ENCODE measurements at regions not wholly inside any gene's neighbourhood (a gene's known extent, or its start where the extent isn't known, plus 50 kb on each side); places are given as distances from the start of the nearest gene placed in this dataset.

GRCh38 chr9:121550041-121550440 lies 50.4 kb upstream of the GGTA1 start:
- DNase-seq, result no peak

DNA sequence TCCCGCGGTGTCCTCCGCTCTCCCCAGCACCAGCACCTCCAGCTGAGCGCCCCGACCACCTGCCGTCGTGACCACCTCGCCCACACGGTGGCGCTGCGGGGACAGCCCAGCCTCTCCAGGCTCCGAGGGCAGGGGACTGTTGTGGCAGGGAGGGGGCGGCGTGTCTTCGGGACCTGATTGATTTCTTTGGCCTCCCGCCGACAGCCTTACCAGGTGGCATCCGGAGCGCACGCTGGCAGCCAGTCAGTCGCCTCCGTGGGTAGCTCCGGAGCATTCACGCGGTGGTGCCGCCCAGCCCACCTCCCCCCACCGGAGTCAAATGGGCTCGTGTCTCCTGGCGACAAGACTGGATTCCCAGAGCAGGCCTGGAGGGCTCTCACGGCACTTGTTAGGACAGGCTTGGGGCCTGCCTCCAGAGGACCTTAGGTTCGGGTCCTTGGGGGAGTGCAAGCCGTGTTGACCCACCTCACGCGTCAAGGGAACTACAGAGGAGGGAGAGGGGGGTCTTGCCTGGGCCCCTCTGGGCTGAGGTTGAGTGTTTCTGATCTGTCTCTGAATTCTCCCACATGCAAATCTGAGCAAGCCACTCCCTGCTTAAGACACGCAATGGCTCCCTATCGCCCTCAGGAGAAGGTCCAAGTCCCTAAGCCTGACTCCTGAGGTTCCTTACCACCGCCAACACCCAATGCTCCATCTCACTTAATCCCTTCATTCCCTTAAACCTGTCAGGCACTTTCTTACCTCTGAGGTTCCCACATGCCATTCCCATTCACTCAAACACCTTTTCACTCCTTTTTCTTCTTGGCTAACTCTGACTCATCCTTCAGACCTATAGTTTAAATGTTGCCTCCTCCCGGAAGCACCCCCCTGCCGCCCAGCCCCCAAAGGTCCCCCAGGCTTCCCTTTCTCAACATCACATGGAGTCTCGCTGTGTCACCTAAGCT lies 51.2 kb upstream of the GGTA1 start:
- DNase-seq, result peak; percentile 55

DNA sequence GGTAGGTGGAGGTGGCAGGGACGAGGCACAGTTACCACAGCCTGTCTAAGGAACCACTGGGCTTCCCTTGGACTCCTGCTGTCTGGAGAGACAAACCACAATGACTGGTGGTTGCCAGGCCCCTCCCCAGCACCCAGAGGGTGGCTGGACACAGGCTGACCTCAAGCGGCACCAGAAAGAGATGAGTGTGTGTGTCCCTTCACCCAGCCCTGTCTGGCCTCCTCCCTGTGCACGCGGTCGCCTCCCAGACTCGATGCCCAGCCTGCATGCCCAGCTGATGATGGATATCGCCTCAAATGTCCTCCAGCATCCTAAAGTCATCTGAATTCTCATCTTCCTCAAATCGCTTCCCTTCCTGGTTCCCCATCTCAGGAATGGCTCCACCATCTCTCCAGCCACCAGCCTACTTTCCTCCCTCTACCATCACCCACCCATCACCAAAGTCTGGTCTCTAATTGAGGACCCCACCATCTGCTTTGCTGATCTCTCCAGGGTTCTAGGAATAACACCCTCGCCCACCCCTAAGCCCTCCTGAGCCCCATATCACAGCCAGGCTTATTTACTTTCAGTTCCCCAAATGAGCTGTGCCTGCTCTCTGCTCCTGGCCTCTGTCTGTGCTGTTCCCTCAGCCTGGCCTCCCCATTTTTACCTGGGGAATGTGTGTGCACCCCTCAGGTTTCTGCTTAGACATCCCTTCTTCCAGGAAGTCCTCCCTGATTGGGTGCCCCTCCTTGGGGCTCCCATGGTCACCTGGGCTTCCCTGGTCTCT lies 52.5 kb upstream of the GGTA1 start:
- no peak for DNase-seq

GRCh38 chr9:121556082-121556481 lies 56.4 kb upstream of the GGTA1 start:
- no peak for DNase-seq

- no peak for DNase-seq
These were observed 56.9 kb upstream of the GGTA1 start for GRCh38 chr9:121556580-121556979.

DNA sequence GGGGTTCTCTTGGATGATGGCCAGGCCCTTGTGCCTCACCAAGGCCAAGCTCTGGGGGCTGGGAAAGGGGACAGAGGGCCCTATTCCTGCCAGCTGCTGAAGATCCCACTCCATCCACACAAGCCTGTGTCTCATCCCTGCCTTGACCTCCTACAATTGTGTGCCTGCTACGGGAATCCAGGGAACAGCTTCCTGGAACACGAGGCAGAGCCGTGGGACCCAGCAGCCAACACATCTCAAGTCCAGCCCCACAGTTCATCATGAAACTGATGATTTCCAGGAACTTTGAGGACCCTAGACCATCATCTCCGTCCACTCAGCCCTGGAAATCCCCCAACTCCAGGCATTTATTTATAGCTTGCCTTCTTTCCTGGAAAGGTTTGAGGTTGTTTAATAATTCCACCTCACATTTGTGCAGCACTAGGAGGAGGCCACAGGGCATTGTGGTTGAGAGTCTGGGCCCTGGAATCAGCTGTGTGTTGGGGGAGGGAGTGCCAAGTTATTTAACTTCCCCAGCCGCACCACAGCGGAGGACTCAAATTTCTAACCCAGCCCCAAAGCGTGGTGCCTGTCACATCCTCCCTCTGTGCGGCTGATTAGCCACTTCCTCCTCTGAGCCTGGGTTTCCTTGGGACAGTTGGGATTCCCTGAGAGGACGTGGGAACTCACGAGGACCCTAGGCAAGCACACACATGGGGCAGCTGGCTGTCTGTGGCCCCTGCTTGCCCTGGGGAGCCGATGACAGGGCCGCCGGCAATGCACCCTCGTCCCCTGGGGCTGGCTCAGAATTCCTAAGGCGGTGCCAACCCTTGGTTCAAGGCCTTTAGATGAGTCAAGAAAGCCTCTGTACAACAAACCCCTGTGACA lies 58.2 kb upstream of the GGTA1 start:
- peak; percentile 32 for DNase-seq

GRCh38 chr9:121558473-121558872 lies 58.8 kb upstream of the GGTA1 start:
- DNase-seq, result no peak

DNA sequence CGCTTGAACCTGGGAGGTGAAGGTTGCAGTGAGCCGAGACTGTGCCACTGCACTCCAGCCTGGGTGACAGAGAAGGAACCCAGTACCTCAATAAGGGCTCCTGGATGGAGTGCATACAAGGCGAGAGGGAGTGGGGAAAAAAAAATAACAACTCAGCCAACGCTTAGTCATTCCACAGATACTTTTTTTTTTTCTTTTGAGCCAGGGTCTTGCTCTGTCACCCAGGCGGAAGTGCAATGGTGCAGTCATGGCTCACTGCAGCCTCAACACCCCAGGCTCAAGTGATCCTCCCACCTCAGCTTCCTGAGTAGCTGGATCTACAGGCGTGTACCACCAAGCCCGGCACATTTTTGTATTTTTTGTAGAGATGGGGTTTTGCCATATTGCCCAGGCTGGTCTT lies 59.5 kb upstream of the GGTA1 start:
- no peak for DNase-seq

GRCh38 chr9:121560921-121561320 lies 61.3 kb upstream of the GGTA1 start:
- no peak for DNase-seq

DNA sequence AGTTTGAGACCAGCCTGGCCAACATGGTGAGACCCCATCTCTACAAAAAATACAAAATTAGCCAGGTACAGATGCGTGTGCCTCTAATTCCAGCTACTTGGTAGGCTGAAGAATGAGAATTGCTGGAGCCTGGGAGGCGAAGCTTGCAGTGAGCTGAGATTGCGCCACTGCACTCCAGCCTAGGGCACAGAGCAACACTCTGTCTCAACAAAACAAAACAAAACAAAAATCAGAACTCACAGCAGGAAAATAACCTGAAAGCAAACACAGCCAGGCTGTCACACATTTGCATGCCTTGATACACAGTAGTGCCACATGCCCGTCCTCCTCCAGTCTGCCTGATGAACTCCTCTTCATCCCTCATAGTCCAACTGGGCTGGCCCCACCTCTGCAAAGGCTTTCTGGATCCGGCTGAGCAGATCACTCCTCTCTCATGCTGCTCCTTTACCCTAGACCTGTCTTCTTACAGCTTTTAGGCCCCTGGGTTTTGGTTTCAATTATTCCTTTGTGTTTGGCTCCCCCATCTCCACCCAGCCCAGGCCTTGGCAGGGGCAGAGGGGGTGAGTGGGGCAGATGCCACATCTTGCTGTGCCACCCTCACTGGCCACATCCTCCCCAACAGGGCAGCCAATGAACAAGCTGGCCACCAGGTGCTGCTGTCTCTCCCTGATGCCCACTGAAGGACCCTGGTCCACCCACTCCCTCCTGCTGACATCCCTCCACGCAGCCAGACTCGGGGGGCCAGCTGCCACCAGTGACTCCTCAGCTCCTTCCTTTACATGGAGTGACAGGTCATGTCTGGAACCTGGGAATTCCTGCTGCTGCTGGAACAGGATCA lies 62.0 kb upstream of the GGTA1 start:
- DNase-seq, result no peak

GRCh38 chr9:121562301-121562700 lies 62.7 kb upstream of the GGTA1 start:
- DNase-seq, result no peak

DNA sequence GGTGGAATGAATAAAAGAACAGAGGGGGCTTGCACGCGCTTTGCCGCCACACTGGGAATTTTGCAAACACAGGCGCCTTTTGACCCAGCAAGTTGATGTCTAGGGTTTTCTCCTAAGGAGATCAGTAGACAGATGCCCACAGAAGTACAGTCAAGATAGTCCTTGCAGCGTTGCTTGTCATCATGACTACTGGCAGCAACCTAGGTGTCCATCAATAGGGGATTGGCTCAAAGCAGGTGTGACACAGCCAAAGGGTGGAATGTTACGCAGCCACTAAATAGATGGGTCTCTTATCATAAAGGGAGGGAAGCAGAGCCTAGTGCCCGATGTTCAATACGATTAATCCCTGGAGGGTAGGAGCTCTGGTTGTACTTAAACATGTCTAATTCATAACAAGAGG lies 63.8 kb upstream of the GGTA1 start:
- no peak for DNase-seq

GRCh38 chr9:121563881-121564460 lies 64.3 kb upstream of the GGTA1 start:
- no peak for DNase-seq

DNA sequence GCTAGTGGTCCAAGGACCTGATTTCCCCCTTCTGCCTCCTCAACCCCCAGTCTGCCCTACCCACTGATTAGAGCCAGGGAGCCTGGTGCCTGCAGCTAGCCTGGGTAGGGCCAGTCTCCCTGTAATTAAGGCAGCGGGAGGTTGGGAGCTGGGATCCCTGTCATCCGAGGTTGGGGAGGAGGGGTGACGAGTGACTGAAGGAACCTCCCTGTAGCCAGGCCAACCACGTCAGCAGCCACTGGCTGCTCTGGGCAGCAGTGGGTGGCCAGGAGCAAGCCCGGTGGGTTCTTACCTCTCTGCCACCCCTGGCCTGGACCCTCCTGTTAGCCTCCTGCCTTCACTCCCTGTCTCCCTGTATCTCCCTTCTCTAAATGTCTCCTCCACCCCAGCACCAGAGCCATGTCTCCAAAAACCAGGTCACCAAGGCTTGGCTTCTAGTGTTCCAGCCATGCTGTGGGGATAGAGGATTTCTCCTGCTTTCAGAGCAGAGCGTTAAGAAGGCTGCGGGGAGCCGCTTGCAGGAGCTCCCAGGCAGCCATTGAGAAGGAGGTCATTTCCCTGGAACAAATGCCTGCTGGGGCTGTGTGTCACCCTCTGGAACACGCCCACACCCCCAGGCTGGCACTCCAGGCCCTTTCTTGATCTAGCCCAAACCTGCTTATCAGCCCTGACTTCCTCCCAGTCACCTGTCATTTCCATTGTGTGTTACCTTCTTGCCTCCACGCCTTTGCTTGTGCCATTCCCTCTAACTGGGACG lies 65.0 kb upstream of the GGTA1 start:
- DNase-seq, result no peak

DNA sequence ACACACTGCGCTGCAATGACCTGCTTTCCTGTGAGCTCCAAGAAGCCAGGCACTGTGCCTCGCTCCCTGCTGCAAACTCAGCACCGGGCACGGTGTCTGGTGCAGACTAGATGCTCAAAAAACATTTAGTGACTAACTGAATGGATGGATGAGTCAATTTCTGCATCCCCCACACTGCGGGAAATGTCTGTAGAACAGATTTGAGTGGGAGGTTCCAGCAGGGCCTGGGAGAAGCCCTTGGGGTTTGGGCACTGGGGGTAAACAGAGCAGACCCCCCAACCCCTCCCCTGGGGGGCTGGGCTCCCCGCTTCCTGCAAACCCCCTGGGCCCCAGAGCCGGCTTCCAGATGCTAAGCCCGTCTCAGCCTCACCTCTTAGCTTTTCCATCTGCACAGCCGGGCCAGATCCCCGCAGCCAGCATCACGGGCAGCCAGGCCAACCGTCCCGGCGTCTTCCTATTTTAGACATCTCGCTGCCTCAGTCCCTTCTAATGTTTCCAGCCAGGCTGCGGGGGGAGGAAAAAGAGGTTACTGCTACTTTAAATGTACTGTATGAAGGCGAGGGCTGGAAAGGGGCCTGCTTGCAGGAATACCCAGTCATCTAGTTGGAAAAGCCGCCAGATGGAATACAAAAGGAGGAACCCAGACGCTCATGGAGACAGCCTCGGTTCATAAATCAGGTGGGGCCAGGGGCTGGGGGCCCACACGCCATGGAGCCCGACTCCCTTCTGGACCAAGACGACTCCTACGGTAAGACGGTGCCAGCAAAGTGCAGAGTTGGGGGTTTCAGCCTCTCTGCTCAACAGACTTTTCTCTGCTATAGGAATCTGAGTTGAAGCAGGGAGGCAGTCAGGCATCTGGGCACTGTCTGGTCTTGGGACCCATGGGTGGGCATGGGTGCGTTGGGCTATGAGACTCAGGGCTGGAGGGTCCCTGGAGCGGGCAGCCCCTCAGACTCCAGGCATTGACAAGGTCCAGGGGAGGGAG lies 67.1 kb upstream of the GGTA1 start:
- DNase-seq, result no peak

GRCh38 chr9:121567500-121568342 lies 68.1 kb upstream of the GGTA1 start:
- DNase-seq, result no peak

DNA sequence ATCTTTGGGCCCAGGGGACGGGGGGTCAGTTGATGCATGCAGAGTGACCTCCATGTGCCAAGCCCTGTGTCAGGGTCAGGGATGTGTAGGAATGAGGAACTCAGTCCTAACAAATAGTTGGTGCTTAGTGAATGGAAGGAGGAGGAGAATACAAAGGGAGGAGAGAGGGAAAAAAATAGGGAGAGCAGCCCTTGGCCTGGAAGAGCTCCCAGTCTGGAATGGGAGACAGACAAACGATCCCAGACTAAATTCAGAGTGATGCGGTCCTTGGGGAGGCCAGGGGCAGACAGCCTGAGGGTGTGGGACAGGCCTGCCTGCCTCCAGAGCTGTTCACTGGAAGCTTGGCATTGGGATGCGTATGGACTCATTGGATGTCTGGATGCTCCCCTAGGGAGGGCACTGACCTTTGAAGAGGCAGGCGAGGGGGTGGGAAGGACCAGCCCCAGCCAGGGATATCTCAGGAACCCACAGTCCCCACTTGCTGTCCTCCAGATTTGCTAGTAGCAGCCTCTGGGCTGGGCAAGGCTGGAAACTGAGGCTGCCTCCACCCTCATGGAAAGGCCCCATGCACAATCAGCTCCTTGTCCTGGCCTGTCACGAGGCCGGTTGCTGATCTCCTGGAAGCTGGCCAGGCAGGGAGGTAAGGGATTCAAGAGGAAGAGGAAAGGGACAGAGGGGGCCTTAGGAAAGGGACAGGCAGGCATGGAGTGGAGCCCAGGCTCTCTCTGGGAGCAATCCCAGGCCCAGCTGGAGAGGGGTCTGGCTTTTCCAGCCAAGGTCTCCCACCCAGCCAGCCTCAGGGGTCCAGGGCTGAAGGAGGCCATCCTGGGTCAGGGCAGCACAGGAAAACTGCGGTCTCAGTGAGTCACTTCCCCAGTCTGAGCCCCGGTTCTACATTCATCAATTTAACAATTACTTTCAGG lies 69.0 kb upstream of the GGTA1 start:
- no peak for DNase-seq

- no peak for DNase-seq
These were observed 69.6 kb upstream of the GGTA1 start for GRCh38 chr9:121569266-121569648.
